B cell (primary cell): ENCODE measurements at regions not wholly inside any gene's neighbourhood (a gene's known extent, or its start where the extent isn't known, plus 50 kb on each side); places are given as distances from the start of the nearest gene placed in this dataset.

Experiments used
- CTCF ChIP-seq: fragments of 200-600 bp; IDR thresholded peaks from one replicate; pipeline ENCODE4 v1.8.0; 2022; ENCODE audit warnings: antibody characterized with exemption, mild to moderate bottlenecking
- EZH2 ChIP-seq: IDR thresholded peaks from 2 replicates; pipeline ENCODE4 v1.6.1; 2012; ENCODE audit warnings: borderline replicate concordance, low read depth, mild to moderate bottlenecking, moderate library complexity, low read length; ENCODE audit not compliant: insufficient read depth, poor library complexity, severe bottlenecking

DNA sequence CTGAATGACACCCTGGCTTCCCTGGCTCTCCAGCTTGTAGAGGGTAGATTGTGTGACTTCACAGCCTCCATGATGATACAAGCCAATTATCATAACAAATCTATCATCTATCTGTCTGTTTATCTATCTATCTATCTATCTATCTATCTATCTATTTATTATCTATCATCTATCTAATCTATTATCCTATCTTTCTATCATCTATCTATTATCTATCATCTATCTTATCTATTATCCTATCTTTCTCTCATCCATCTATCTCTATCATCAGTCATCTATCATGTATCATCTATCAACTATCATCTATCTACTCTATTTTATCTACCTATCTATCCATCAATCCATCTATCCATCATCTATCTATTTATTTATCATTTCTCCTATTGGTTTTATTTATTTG, 361.8 kb downstream of the RNF144A start:
- TF ChIP-seq CTCF (no peak), EZH2 (no peak)
